Esophagus muscularis mucosa (tissue), 4 donors: ENCODE measurements at regions not wholly inside any gene's neighbourhood (a gene's known extent, or its start where the extent isn't known, plus 50 kb on each side); places are given as distances from the start of the nearest gene placed in this dataset.

Experiments
- DNase-seq: peaks from one replicate; pipeline ENCODE4 v3.0.0-alpha.2; 2017; ENCODE audit errors: extremely low spot score
- H3K27ac ChIP-seq, 4 donors: fragments of 200-600 bp; sonication (generic); replicated peaks in 1 of 4; 1 replicate in 3 of 4; 2 replicates in 1 of 4; pipeline ENCODE4 v1.5.1; 2016 to 2019; ENCODE audit warnings: mild to moderate bottlenecking in 1 of 4
- H3K27me3 ChIP-seq, 4 donors: fragments of 200-600 bp; sonication (generic); one replicate each; pipeline versions ENCODE4 v1.5.1 to v1.6.0; 2016 to 2019
- H3K36me3 ChIP-seq, 4 donors: fragments of 200-600 bp; sonication (generic); one replicate each; pipeline ENCODE4 v1.5.1; 2016 to 2019
- H3K4me1 ChIP-seq, 4 donors: fragments of 200-600 bp; sonication (generic); one replicate each; pipeline ENCODE4 v1.5.1; 2016 to 2019
- H3K4me3 ChIP-seq, 4 donors: fragments of 200-600 bp; sonication (generic); 1 replicate in 2 of 4; 2 replicates in 2 of 4; pipeline ENCODE4 v1.5.1; 2016 to 2019; ENCODE audit warnings: mild to moderate bottlenecking in 4 of 4, moderate library complexity in 1 of 4
- H3K9me3 ChIP-seq, 4 donors: fragments of 200-600 bp; sonication (generic); 1 replicate in 3 of 4; 2 replicates in 1 of 4; pipeline ENCODE4 v1.5.1; 2016 to 2019
- CTCF ChIP-seq, 3 experiments: fragments of 200-600 bp in 2 of 3; fragments of 450-650 bp in 1 of 3; sonication (generic) in 2 of 3; IDR thresholded peaks; one replicate each; pipeline ENCODE4 v1.5.1; 2017 to 2019; ENCODE audit warnings: antibody characterized with exemption in 3 of 3, mild to moderate bottlenecking in 2 of 3, moderate library complexity in 1 of 3
- EP300 ChIP-seq: sonication (generic); formaldehyde crosslinking; IDR thresholded peaks from one replicate; pipeline ENCODE4 v1.6.1; 2017; ENCODE audit warnings: antibody characterized with exemption
- POLR2A ChIP-seq: fragments of 450-650 bp; IDR thresholded peaks from one replicate; pipeline ENCODE4 v1.6.1; 2017; ENCODE audit warnings: antibody characterized with exemption, moderate library complexity, mild to moderate bottlenecking, low read depth
- POLR2AphosphoS5 ChIP-seq, 2 donors: sonication (generic); formaldehyde crosslinking; IDR thresholded peaks; one replicate each; pipeline ENCODE4 v1.6.1; 2017; ENCODE audit warnings: antibody characterized with exemption in 2 of 2
- WGBS: methylation state at CpG from one replicate; pipeline ENCODE4 v1.1.5; 2018; 5-methylcytosine and 5-hydroxymethylcytosine counted together
- intact Hi-C: fragments of 100-400 bp; cut with DNase I; formaldehyde crosslinking; loops from one replicate; pipeline ENCODE4 v1.15.1; 2023

GRCh38 chr2:215717501-215718381 is 281.9 kb upstream of the FN1 start:
- intact Hi-C loops, result no loop called here
- Histone ChIP-seq H3K9me3 (no peaks in the 10 kb centered on the region), H3K4me1 (peaks cover 18 to 64% (median 60%) of the 10 kb centered on the region in 4 donors), H3K4me3 (peak overlapping the region in 3 of 4 donors; percentile 5 to 18 (median 6)), H3K27ac (peak overlapping the region; percentile 76 to 82 (median 79)), H3K27me3 (no peaks in the 10 kb centered on the region), H3K36me3 (no peaks in the 10 kb centered on the region)
- TF ChIP-seq CTCF (IDR thresholded peaks at IDR 0.05), result no peak
- TF ChIP-seq EP300, result no peak
- no peak for TF ChIP-seq POLR2A
- no peak for TF ChIP-seq POLR2AphosphoS5 (IDR thresholded peaks at IDR 0.05)
- 29% methylated on average over 11 of the region's 11 CpGs for WGBS
- no peak for DNase-seq

GRCh38 chr2:215716956-215717355 is 281.1 kb upstream of the FN1 start:
- H3K36me3 ChIP-seq, result no peaks in the 10 kb centered on the region
- TF ChIP-seq EP300 (no peak), POLR2A (no peak), POLR2AphosphoS5 (IDR thresholded peaks at IDR 0.05) (no peak), CTCF (IDR thresholded peaks at IDR 0.05) (no peak)
- H3K4me1 ChIP-seq, result peaks cover 25 to 66% (median 61%) of the 10 kb centered on the region in 4 donors
- H3K27ac ChIP-seq, result peak overlapping the region; percentile 8 to 82 (median 79)
- no peak overlapping the region for H3K4me3 ChIP-seq
- no peak for DNase-seq
- WGBS, result 86% methylated on average over 6 of the region's 6 CpGs
- intact Hi-C loops, result no loop called here
- no peaks in the 10 kb centered on the region for H3K27me3 ChIP-seq
- H3K9me3 ChIP-seq, result no peaks in the 10 kb centered on the region

GRCh38 chr2:215712871-215713790 is 277.3 kb upstream of the FN1 start:
- H3K9me3 ChIP-seq, result no peaks in the 10 kb centered on the region
- H3K27me3 ChIP-seq, result no peaks in the 10 kb centered on the region
- H3K4me3 ChIP-seq, result peak overlapping the region in 1 of 4 donors; percentile 3
- no peak for TF ChIP-seq POLR2A
- peak in 1 of 2 donors; percentile 58 for TF ChIP-seq POLR2AphosphoS5 (IDR thresholded peaks at IDR 0.05)
- no peak for DNase-seq
- H3K36me3 ChIP-seq, result no peaks in the 10 kb centered on the region
- peaks cover 31 to 78% (median 67%) of the 10 kb centered on the region in 4 donors for H3K4me1 ChIP-seq
- WGBS, result 12% methylated on average over 2 of the region's 2 CpGs
- intact Hi-C loops, result no loop called here
- H3K27ac ChIP-seq, result peak overlapping the region; percentile 79 to 84 (median 83)

GRCh38 chr2:215712219-215712868 is 276.5 kb upstream of the FN1 start:
- no peak for TF ChIP-seq POLR2A
- no peak for TF ChIP-seq CTCF (IDR thresholded peaks at IDR 0.05)
- TF ChIP-seq POLR2AphosphoS5 (IDR thresholded peaks at IDR 0.05), result no peak
- no peak for TF ChIP-seq EP300
- Histone ChIP-seq H3K27me3 (no peaks in the 10 kb centered on the region), H3K36me3 (no peaks in the 10 kb centered on the region), H3K4me1 (peaks cover 26 to 70% (median 61%) of the 10 kb centered on the region in 4 donors), H3K4me3 (no peak overlapping the region), H3K27ac (peak overlapping the region; percentile 79 to 84 (median 83)), H3K9me3 (no peaks in the 10 kb centered on the region)
- 30% methylated on average over 3 of the region's 3 CpGs for WGBS
- DNase-seq, result no peak
- intact Hi-C loops, result no loop called here
